Upper lobe of left lung (tissue), 6 donors: ENCODE measurements at regions not wholly inside any gene's neighbourhood (a gene's known extent, or its start where the extent isn't known, plus 50 kb on each side); places are given as distances from the start of the nearest gene placed in this dataset.

Experiments
- ATAC-seq, 2 donors: fragments of 200-7000 bp; cut with Tn5 transposase; one replicate each; pipeline ENCODE4 v1.9.1; 2022; ENCODE audit warnings: mild to moderate bottlenecking in 2 of 2, moderate library complexity in 2 of 2; ENCODE audit not compliant: low FRiP score in 2 of 2
- DNase-seq, 2 donors: peaks; one replicate each; pipeline ENCODE4 v3.0.0-alpha.2; 2019 to 2020
- H3K27ac ChIP-seq, 4 donors: fragments of 200-600 bp; sonication (generic); one replicate each; pipeline ENCODE4 v1.5.1; 2016 to 2019
- H3K27me3 ChIP-seq, 4 donors: fragments of 200-600 bp; sonication (generic); one replicate each; pipeline ENCODE4 v1.5.1; 2017 to 2019
- H3K36me3 ChIP-seq, 4 donors: fragments of 200-600 bp; sonication (generic); one replicate each; pipeline ENCODE4 v1.5.1; 2016 to 2019
- H3K4me1 ChIP-seq, 4 donors: fragments of 200-600 bp; sonication (generic); one replicate each; pipeline ENCODE4 v1.5.1; 2018 to 2019
- H3K4me3 ChIP-seq, 4 donors: fragments of 200-600 bp; sonication (generic); one replicate each; pipeline ENCODE4 v1.5.1; 2017 to 2019; ENCODE audit warnings: mild to moderate bottlenecking in 2 of 4, moderate library complexity in 1 of 4
- H3K9me3 ChIP-seq, 4 donors: fragments of 200-600 bp; sonication (generic); one replicate each; pipeline ENCODE4 v1.5.1; 2018 to 2019
- CTCF ChIP-seq, 6 experiments: fragments of 450-650 bp in 4 of 6; fragments of 200-600 bp in 2 of 6; sonication (generic) in 2 of 6; IDR thresholded peaks; one replicate each; pipeline ENCODE4 v1.5.1; 2016 to 2019; ENCODE audit warnings: antibody characterized with exemption in 6 of 6
- EP300 ChIP-seq, 4 donors: sonication (generic); formaldehyde crosslinking; IDR thresholded peaks; one replicate each; pipeline ENCODE4 v1.5.1; 2017; ENCODE audit warnings: antibody characterized with exemption in 4 of 4, control low read depth in 2 of 4
- POLR2A ChIP-seq, 4 donors: fragments of 450-650 bp; IDR thresholded peaks; one replicate each; pipeline ENCODE4 v1.5.1; 2016 to 2017; ENCODE audit warnings: antibody characterized with exemption in 4 of 4, mild to moderate bottlenecking in 2 of 4
- POLR2AphosphoS5 ChIP-seq, 2 donors: sonication (generic); formaldehyde crosslinking; IDR thresholded peaks; one replicate each; pipeline ENCODE4 v1.5.1; 2017; ENCODE audit warnings: antibody characterized with exemption in 2 of 2
- WGBS, 2 donors: methylation state at CpG; one replicate each; pipeline ENCODE4 v1.1.5; 2017 to 2018; 5-methylcytosine and 5-hydroxymethylcytosine counted together
- donor health status: DM: no; HTN: no; CAD: no; lungs with moderate emphysema.
- donor health status: DM: no; HTN: yes; CAD: no; lungs with severe emphysema.

- WGBS, 2 donors = 80 to 84% methylated on average over 8 of the region's 8 CpGs
- TF ChIP-seq CTCF (IDR thresholded peaks at IDR 0.05) (no peak), POLR2AphosphoS5 (IDR thresholded peaks at IDR 0.05) (no peak), POLR2A (IDR thresholded peaks at IDR 0.05) (no peak), EP300 (IDR thresholded peaks at IDR 0.05) (no peak)
- Histone ChIP-seq H3K36me3 (no peaks in the 10 kb centered on the region), H3K9me3 (no peaks in the 10 kb centered on the region), H3K27ac (no peak overlapping the region), H3K27me3 (no peaks in the 10 kb centered on the region), H3K4me1 (no peaks in the 10 kb centered on the region), H3K4me3 (no peak overlapping the region)
- DNase-seq = no peak
- no peak for ATAC-seq
These were observed 102.6 kb upstream of the MYCBP2 start for GRCh38 chr13:77429320-77430142.

DNA sequence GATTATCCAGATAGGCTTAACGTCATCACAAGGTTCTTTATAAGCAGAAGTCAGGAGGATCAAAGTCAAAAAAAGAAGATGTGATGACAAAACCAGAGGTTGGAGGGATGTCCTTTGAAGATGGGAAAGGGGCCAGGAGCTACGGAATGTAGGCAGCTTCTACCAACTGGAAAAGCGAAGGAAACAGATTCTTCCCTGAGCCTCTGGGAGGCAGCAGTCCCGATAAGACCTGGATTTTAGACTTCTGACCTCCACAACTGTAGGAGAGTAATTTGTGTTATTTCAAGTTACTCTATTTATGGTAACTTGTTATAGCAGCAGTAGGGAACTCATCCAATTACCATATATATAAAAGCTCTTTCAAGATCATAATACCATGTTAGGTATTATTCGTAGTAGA lies 98.8 kb upstream of the MYCBP2 start:
- H3K27ac ChIP-seq = no peak overlapping the region
- no peak for ATAC-seq
- TF ChIP-seq POLR2AphosphoS5 (IDR thresholded peaks at IDR 0.05) = no peak
- TF ChIP-seq CTCF (IDR thresholded peaks at IDR 0.05) = no peak
- TF ChIP-seq EP300 (IDR thresholded peaks at IDR 0.05) = no peak
- TF ChIP-seq POLR2A (IDR thresholded peaks at IDR 0.05) = no peak

GRCh38 chr13:77423296-77423695 lies 96.4 kb upstream of the MYCBP2 start:
- no peaks in the 10 kb centered on the region for H3K9me3 ChIP-seq
- no peaks in the 10 kb centered on the region for H3K27me3 ChIP-seq
- H3K27ac ChIP-seq = no peak overlapping the region
- WGBS, 2 donors = 53 to 61% methylated on average over 4 of the region's 4 CpGs
- no peaks in the 10 kb centered on the region for H3K36me3 ChIP-seq
- H3K4me1 ChIP-seq = no peaks in the 10 kb centered on the region
- DNase-seq (no peak), ATAC-seq (no peak)
- TF ChIP-seq EP300 (IDR thresholded peaks at IDR 0.05) (no peak), POLR2A (IDR thresholded peaks at IDR 0.05) (no peak)
- no peak overlapping the region for H3K4me3 ChIP-seq

More for the DNA sequence above, 98.8 kb upstream of the MYCBP2 start:
- H3K36me3 ChIP-seq = no peaks in the 10 kb centered on the region
- no peaks in the 10 kb centered on the region for H3K9me3 ChIP-seq
- WGBS, 2 donors = 70 to 93% methylated on average over 5 of the region's 5 CpGs
- no peaks in the 10 kb centered on the region for H3K27me3 ChIP-seq
- no peaks in the 10 kb centered on the region for H3K4me1 ChIP-seq
- H3K4me3 ChIP-seq = no peak overlapping the region
- DNase-seq = no peak

DNA sequence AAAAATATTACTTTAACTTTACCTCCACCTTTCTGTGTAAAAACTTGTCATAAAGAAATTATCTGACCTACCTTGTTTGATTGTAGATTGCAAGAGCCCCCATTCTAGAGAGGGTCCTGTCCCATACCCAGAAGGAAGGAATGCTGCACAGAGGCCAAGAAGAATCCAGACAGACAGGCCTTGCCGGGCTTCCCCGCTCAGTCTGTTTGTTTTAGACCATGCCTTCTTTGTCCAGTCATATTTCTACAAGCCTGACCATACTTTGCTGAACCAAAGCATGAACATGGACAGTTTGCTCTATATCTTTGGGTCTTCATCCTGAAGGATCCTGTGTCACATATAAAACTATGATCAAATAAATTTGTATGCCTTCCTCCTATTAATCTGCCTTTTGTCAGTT lies 95.8 kb upstream of the MYCBP2 start:
- no peaks in the 10 kb centered on the region for H3K9me3 ChIP-seq
- no peaks in the 10 kb centered on the region for H3K27me3 ChIP-seq
- no peak overlapping the region for H3K27ac ChIP-seq
- no peaks in the 10 kb centered on the region for H3K4me1 ChIP-seq
- H3K4me3 ChIP-seq = no peak overlapping the region
- WGBS, 2 donors = 70 to 86% methylated on average over 2 of the region's 2 CpGs
- ATAC-seq (no peak), DNase-seq (no peak)
- TF ChIP-seq POLR2A (IDR thresholded peaks at IDR 0.05) (no peak), CTCF (IDR thresholded peaks at IDR 0.05) (no peak), EP300 (IDR thresholded peaks at IDR 0.05) (no peak), POLR2AphosphoS5 (IDR thresholded peaks at IDR 0.05) (no peak)
- H3K36me3 ChIP-seq = no peaks in the 10 kb centered on the region

- TF ChIP-seq EP300 (IDR thresholded peaks at IDR 0.05) = no peak
- TF ChIP-seq POLR2A (IDR thresholded peaks at IDR 0.05) = no peak
- TF ChIP-seq POLR2AphosphoS5 (IDR thresholded peaks at IDR 0.05) = no peak
- no peak for TF ChIP-seq CTCF (IDR thresholded peaks at IDR 0.05)
- no peaks in the 10 kb centered on the region for H3K9me3 ChIP-seq
- H3K27me3 ChIP-seq = no peaks in the 10 kb centered on the region
- H3K27ac ChIP-seq = no peak overlapping the region
- H3K36me3 ChIP-seq = no peaks in the 10 kb centered on the region
- no peak overlapping the region for H3K4me3 ChIP-seq
- WGBS, 2 donors = 47 to 67% methylated on average over 3 to 4 of the region's 4 CpGs
- ATAC-seq (no peak), DNase-seq (no peak)
- no peaks in the 10 kb centered on the region for H3K4me1 ChIP-seq
These were observed 91.0 kb upstream of the MYCBP2 start for GRCh38 chr13:77417897-77418296.
